Suppressor macrophage treated with lipopolysaccharide for 4 hours (primary cell): ENCODE measurements at regions not wholly inside any gene's neighbourhood (a gene's known extent, or its start where the extent isn't known, plus 50 kb on each side); places are given as distances from the start of the nearest gene placed in this dataset.

ENCODE experiments used
- DNase-seq: peaks from one replicate; pipeline ENCODE4 v3.0.0-alpha.2; 2020

DNA sequence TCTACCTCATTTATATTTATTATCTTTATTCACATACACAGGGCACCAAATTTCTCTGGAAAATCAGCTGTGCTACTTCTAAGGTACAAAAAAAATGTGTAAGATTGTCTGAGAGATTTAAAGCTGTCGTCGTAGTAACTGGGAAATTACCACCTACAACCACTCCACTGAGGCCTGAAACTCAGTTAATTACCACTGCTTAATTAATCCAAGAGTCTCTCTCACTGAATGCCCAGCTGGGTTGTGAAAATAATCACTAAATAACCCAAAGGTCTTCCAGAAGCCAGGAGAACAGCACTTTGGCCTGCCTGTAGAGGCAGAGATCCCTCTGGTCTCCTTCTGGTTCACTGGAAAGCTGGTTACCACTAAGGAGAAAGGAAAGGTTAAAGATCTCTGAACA lies 207.2 kb upstream of the TMPO start:
- no peak for DNase-seq

DNA sequence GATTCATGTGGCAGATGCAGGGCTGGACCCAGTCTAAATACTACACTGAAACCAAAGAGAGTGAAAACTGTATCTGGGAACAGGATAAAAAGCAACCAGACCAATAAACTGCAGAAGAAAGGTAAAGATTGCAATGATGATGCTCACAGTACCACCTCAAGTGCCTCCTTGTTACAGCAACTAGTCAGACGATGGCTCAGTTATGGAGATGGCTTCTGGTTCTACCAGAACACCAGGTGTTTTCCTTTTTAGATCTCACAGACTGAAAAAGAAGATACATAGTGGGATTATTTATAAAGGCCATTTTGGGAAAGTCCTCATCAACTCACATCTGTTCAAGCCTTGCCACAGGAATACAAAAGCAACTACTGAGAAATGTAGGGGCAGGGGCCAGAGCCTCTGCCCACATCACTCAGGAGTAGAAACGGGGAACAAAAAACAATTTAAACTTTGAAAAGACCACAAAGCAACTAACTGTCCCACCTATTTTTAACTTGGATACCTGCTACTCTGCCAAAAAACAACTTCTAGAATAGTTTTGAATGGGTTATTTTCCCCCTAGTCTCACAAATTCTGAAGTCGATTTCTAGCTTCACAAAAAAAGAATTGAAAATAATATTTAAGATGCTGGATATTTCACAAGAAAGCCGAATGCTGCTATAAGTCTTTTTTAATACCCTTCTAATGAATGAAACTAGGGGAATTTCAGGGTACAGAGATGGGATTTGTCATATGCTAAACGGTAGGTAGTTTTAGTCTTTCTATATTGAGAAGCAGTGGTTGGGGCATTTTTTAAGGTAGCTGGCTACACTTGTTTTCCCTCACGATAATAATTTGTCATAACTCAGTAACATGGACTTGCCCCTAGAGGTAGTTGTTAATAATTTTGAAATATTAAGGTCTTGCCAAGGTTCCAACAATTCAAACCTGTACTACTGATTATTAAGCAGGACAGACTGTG lies 197.2 kb upstream of the TMPO start:
- no peak for DNase-seq

DNA sequence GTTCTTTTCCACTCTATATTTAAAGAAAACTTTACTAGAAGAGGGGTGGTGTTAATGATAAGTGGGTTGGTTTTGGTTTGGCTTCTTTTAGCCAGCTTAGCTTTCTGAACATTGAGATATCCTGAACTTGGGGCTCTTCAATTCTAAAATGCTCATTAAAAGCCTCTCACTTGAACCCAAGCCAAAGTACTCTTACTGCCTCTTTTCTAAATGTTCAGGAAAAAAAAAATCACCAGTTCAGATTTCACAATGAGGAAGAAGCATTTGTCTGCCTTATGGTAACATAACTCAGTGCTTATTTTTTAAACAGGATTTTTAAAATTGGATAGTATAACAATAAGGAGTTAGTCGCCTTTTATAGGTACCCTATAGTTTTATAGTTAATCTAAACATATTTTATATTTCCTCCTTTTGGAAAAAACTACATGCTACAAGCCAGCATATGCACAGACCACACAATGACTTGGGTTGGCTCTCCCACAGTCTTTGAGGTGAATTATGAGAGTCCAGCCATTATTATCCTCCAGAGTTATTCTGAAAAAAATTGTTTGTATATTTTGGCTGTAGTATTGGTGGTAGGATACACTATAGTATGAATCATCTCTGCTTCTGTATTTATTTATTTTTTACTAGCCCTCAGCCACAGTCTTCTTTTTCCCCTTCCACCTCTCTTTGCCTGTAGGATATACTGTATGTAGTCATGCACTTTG lies 195.5 kb upstream of the TMPO start:
- no peak for DNase-seq

DNA sequence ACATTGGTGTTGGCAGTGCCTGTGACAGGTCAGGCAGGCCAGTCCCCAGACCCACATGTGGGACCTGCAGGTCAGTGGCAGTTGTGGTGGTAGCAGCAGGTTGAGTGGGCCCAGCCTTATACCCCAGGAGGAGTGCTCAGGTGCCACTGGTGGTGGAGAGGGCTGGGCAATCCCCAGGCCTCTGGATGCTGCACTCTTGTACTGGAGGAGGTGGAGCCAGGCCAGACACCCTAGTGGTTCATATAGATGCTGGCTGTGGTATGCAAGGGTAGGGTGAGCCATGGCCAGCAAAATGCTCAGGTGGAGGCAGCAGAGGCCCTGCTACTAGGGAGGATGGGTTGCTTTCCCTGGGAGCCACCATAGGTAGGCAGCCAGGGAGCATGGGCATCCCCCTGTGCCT lies 190.4 kb upstream of the TMPO start:
- no peak for DNase-seq

DNA sequence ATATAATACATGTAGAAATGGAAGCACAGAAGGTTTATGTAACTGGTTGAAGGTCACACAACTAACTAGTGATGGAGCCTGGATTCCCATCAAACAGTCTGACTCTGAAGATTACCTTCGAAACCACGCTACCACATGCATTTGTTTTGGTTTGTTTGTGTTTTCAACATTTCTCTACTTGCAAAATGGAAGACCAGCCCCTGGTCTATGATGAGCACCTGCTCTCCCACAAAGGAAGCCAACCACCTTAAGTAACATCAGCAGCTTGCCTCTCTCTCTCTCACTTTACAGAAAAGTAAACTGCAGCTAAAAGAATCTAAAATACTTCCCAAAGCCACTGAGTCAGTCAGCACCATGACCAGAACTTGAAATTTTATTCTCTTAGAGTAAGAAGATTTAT lies 186.9 kb upstream of the TMPO start:
- no peak for DNase-seq

DNA sequence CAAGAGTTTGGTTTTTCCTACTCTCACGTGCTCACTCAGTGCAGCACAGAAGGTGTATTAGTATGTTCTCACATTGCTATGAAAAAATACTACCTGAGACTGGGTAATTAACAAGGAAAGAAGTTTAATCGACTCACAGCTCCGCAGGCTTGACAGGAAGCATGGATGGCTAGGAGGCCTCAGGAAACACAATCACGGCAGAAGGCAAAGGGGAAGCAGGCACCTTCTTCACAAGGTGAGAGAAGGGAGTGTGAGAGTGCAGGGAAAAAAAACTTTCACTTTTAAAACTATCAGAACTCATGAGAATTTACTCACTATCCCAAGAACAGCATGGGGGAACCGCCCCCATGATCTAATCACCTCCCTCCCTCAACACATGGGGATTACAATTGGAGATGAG lies 185.8 kb upstream of the TMPO start:
- no peak for DNase-seq

DNA sequence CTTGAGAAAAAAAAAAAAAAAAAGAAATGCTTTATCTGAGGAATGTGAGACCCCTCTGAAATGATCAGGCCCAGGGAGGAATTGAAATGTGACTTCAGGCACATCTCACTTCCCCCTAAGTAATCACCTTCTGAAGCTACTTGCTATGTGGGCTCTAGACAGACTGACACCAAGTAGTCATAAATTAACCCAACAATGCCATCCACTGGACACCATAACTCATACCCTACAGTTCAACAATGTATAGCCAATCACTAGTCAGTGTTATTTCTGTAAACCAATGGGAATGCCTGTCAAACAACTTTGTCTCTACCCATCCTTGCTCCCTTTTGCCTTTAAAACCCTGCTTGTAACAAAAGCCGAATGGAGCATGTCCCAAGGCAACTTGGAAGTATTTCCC lies 182.7 kb upstream of the TMPO start:
- DNase-seq = no peak

DNA sequence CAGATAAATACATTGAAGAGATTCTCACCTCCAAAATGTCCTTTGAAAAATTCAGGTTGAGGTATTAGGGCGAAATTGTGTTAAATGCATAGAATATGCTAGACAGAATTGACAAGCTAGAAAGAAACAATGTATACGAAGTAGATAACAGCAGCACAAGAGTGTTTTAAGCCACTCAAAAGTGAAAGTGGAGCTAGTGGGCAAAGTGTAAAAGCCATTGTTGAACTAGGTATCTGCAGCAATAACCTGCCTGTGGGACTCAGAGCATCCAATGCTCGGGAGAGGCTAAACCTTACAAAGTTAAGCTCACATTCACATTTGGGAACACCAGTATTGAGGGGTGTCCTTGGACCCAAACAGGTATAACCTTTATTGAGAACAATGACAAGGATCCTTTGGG lies 180.6 kb upstream of the TMPO start:
- DNase-seq = no peak

DNA sequence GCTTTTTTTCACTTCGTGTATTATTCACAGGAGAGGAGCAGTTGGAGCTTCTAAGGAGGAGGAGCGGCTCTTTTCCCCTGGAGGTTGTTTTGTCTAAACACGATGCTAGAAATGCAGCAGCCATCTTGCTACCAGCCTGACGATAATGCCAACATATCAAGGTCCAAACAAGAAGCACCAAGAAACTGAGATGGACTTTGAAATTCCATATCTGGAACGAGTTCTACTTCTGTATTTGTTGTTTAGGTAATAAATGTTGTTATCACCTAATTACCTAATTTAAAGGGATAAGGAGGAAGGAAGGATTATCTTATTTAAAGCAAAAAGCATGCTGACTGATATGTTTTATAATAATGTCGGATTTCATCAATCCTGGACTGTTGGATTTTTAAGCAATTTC lies 174.4 kb upstream of the TMPO start:
- no peak for DNase-seq

DNA sequence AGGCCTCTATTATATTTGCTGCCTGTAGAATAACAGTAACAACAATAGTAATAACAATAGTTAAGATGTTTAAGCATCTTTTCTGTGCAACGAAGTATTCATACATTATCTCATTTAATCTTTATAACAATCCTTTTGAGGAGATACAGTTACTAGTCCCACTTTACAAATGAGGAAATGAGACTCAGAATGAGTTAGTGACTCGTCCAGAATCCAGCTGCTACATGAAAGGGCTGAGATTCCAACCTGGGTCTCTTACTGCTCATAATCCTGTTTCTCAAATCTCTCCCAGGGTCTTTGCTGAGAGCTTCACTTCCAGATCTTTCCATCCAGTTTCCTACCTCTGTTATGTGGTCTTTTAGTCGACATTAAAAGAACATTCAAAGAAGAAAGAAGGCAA lies 173.7 kb upstream of the TMPO start:
- no peak for DNase-seq

DNA sequence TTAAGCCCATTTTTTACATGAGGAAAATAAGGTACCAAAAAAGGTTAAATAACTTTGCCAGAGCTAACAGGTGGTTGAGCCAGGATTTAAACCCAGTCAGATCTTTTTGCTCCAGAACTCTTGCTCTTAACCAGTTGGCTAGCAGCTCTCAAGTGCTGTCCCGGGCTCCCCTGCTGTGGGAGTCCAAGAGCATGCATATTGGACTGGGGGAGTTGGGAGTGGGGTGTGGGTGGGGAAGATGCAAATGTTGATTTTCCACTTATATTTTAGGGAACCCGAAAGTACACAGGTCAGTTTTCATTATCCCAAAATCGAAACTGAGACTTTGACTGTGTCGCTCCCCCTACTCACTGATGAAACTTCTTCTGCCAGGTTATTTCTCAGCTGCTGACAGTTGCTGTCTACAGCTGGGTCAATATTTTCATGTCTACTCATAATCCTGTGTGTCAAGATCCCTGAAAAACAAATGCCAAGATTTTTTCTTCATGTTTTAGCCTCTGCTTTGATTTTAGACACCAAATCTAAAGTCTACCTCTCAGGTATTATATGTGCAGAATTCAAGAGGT lies 172.3 kb upstream of the TMPO start:
- no peak for DNase-seq

DNA sequence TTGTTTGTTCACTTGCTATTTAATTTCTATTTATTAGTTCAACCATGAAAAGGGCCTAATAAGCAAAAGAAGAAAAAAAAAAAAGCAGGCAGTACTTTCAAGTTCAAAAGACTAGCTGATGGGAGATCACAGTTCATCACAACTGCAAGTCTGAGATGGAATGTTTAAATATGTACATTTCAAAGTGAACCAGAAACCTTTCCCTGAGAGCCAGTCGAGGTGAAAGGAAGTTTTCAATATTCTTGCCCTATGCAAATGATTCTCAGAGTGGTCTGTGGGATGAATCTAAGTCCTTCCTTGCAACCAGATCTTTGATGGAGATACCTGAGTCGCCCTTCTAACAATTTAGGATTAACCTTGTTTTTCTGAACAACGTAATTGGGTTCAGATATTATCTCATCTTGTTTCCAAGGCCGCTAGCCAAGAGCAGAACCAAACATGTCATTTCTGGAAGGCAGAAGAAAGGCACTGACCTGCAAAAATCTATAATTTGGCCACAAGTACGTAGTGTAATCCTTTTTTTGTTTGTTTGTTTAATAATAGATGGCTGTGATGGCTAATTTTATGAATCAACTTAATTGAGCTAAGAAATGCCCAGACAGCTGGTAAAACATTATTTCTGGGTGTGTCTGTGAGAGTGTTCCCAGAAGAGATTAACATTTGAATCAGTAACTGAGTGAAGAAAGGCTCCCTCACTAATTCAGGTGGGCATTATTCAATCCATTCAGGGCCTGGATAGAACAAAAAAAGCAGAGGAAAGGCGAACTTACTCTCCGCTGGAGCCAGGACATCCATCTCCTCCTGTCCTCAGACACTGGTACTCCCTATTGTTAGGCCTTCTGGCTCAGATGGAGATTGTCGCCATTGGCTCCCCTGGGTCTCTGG lies 171.1 kb upstream of the TMPO start:
- DNase-seq = no peak

DNA sequence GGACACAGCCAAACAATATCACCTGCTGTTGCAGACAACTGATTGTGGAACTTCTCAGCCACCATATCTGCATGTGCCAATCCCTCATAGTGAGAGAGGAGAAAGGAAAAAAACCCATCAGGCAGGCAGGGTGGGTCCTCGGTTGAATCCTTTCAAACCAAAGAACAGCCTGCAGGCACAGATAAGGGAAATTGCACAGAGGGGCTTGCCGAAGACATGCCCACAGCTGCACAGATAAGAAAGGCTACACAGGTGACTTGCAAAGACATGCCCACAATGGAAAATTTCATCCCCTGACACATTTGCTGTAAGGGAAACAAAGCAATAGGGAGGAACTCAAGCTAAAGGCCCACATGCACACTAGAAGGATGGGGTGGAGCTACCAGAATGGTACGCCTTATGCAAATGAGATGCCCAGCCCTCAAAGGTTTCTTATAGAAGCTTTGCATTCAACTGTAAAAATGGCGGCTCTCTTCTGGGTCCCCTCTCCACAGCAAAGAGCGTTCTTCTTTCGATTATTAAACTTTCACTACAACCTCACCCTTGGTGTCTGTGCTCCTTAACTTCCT lies 170.0 kb upstream of the TMPO start:
- no peak for DNase-seq

DNA sequence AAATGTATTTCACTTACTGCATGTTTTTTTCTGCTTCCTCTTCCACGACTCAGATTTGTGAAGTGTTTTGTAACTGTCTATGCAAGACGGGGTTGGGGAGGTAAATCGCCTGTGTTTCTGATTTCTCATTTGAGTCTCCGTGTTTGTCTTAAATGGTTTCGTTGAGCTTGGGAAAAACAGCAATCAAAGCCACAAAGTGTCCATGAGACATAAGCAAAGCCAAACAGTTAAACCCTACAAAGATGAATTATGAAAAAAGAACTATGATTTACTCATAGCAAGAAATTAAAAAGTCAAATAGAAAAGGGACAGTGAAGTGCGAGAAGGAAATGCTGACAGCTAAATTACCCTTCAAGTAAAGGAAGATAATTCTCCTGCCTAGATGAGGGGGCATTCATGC lies 164.3 kb upstream of the TMPO start:
- no peak for DNase-seq

DNA sequence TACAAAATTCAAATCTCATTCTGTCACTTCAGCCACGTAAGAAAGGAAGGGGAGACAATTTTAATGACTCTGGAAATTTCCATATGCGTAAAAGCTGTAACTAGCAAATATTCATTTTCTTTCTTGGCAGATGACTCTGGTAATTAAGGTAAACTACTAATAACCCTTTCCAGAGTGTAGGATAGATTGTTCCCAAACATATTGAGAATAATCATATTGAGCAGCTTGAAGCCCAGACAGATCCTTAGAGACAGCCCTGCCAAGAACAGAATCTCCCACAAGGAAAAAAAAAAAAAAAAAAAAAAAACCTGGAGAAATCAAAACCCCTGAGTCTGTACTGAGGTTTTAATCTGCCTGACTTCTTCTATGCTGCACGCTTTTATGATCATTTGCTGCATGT lies 163.6 kb upstream of the TMPO start:
- DNase-seq = no peak

DNA sequence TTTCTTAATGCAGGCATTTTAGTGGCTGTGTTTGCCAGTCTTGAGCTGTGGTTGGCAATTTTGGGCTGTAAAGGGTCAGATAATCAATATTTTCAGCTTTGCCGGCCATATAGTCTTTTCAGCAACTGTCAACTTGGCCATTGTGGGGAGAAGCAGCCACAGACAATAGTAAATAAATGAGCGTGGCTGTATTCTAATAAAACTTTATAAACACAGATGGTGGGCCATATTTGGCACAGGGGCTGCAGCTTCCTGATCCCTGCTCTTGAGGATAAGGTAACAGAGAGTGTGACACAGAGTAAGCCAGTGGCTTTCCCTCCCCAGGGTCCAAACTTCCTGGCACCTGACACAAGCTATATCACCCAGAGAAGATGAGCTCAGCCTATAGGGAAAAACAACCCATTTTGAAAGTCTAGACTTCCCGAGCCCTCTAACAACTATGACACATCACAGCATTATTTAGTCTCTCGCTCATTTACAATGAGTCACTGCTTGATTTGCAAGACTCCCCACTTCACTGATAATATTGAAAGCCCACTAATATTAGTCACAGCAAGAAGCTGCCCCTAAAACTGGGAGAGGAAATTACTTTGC lies 163.1 kb upstream of the TMPO start:
- DNase-seq = peak; percentile 37

DNA sequence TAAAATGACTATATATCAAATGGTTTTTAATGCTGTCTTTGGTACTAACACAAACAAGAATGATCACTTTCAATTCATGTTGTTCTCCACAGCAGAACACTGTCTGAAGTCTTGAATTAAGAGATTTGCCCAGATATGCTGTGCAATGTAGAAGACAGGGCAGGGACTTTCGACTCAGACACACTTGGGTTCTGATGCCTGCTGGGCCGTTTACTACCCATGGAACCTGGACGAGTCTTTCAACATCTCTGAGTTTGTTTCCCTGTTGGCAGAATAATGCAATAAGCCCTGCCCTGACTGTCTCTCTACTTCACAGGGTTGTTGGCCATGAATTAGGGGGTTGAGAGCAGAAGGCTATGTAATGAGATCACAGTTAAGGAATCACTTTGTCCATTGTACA lies 162.6 kb upstream of the TMPO start:
- DNase-seq = no peak

DNA sequence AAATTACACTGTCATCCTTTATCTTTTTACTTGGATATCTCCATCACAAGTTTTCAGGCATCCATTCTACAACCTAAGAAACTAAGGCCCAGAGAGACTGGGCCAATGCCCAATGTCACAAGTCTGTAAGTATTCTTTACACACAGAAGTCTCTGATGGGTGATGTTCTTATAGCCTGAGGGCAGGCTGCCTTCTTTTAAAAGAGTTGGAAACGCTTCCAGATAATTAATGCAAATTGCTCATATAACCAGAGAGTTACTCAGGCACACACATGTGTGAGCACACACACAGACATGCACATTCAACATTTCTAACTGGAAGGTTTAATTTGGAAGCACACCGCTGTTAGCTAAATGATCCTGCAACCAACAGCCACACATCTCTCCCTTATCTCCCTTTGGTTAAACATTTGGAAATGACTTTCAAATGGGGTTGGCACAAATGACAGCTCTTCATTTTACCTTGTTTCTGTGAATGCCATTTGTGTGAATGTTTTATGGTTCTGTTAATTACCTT lies 160.8 kb upstream of the TMPO start:
- DNase-seq = no peak

DNA sequence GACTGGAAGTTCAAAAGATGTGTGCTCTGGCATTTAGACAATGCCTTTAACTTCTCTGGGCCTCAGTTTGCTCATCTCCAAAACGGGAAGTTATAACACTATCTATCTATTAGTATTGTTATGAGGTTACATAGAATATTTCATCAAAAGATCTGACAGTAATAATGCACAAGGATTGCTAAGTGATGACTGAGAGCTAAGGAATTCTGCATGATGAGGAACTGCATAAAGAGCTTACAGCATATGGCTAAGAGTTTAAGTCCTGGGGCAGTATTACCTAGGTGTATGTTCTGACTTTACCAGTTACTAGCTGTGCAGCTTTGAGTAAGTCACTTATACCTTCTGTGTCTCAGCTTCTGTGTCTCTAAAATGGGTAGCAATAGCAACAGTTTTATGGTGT lies 160.1 kb upstream of the TMPO start:
- DNase-seq = no peak

DNA sequence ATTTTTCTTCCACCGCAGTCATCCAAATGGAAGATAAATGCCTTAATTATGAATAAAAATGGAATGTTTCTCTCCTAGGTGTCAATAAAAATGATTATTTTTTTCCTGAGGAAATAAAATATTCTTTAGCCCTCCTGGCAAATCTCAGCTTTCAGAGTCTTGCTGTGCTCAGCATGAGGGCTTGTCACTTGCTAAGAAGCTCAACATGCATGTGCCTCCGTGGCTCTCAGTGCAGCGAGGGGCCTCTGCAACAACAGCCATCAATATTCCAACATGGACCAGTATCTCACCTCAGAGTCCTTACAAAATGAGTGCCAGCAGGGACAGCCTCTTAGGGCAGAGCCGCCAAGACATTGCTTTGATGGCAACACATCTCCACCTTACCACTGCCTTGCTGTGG lies 159.5 kb upstream of the TMPO start:
- DNase-seq = no peak

DNA sequence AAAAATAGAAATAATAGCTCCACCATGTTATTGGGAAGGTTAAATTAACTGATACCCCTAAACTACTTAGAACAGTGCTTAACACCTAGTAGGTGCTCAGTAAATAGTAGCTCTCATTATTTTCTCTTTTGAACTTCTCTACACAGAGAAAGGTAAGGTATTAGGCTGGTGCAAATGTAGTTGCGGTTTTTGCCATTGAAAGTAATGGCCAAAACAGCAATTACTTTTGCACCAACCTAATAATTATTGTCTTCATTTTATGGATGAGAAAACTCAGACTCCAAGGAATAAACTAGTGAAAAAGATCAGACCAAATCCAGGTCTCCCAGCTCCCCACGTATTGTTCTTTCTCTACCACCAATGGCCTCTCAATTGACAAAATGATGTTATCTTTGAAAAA lies 157.2 kb upstream of the TMPO start:
- DNase-seq = no peak

DNA sequence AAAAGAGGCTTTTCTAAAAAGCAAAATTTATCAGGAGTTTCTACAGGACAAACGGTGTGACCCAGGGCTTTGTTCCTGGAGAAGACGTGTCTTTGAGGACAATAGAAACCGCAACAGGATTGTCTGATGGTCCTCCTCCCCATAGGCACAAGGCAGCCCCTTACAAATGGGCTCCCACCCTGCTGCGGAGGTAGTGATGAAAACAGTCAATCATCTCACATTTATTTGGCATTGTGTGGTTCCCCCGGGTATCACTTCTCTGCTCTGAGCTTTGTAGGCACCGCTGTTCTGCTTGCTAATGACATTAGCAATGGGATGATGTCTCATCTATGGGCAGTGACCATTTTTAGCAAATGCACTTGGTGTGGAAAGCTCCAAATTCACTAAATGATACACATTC lies 155.5 kb upstream of the TMPO start:
- DNase-seq = no peak
